Tibial artery (tissue), 4 donors: ENCODE measurements at regions not wholly inside any gene's neighbourhood (a gene's known extent, or its start where the extent isn't known, plus 50 kb on each side); places are given as distances from the start of the nearest gene placed in this dataset.
"Not testable (repeated sequence)": the region's sequence is repeated elsewhere in the genome, so short reads cannot be mapped to it uniquely, and the experiment has no call there.

Source experiments
- DNase-seq, 2 donors: peaks; one replicate each; pipeline ENCODE4 v3.0.0-alpha.2; 2019
- H3K27ac ChIP-seq, 2 donors: fragments of 200-600 bp; sonication (generic) in 1 of 2; 1 replicate in 1 of 2; 2 replicates in 1 of 2; pipeline ENCODE4 v1.5.1; 2018 to 2019; ENCODE audit warnings: mild to moderate bottlenecking in 1 of 2
- H3K27me3 ChIP-seq, 2 donors: fragments of 200-600 bp; sonication (generic) in 1 of 2; one replicate each; pipeline versions ENCODE4 v1.5.1 to v1.6.0; 2016 to 2019
- H3K36me3 ChIP-seq, 3 donors: fragments of 200-600 bp; sonication (generic) in 2 of 3; one replicate each; pipeline ENCODE4 v1.5.1; 2016 to 2019; ENCODE audit warnings: mild to moderate bottlenecking in 2 of 3
- H3K4me1 ChIP-seq, 4 donors: fragments of 200-600 bp; sonication (generic) in 2 of 4; 1 replicate in 3 of 4; 2 replicates in 1 of 4; pipeline ENCODE4 v1.5.1; 2016 to 2019
- H3K4me3 ChIP-seq, 2 donors: fragments of 200-600 bp; sonication (generic) in 1 of 2; 1 replicate in 1 of 2; 2 replicates in 1 of 2; pipeline ENCODE4 v1.5.1; 2018 to 2019; ENCODE audit warnings: mild to moderate bottlenecking in 2 of 2
- H3K9me3 ChIP-seq, 3 donors: fragments of 200-600 bp; sonication (generic) in 1 of 3; one replicate each; pipeline ENCODE4 v1.5.1; 2016 to 2019
- intact Hi-C: fragments of 100-400 bp; cut with DNase I; formaldehyde crosslinking; loops from one replicate; pipeline ENCODE4 v1.15.0; 2023; ENCODE audit warnings: low total_unique reads
- TF ChIP-seq, protein P1 (sequence below), 2 experiments: fragments of 200-600 bp in 1 of 2; fragments of 450-650 bp in 1 of 2; IDR thresholded peaks; one replicate each; pipeline ENCODE4 v1.5.1; 2017 to 2019; ENCODE audit warnings: antibody characterized with exemption in 2 of 2, mild to moderate bottlenecking in 1 of 2, moderate library complexity in 1 of 2

DNA sequence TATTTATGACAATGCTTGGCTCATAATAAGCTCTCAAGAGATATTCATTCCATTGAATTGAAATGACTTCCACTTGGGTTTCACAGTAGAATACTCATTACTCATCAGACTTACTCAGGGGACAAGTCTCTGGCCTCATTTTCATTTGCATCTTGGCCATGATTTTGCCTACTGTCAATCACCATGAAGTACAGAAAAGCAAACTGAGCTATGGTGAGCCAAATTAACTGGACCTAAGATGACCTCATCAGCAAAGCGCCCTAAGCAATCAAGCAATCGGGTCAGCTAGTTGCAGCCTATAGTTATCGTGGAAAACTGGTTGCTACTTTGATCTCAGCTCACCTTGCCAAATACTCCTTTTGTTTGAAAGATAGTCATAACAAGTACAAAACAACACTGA is 494.7 kb upstream of the SLC35B3 start:
- no peaks in the 10 kb centered on the region for H3K9me3 ChIP-seq
- H3K27ac ChIP-seq, result no peak overlapping the region
- intact Hi-C loops, result loop anchor here (2.0 kb wide), 1 partner anchor 51 kb away; no protein-coding TSS in a partner anchor
- H3K4me3 ChIP-seq, result no peak overlapping the region
- H3K36me3 ChIP-seq, result no peaks in the 10 kb centered on the region
- TF ChIP-seq, protein P1, sequence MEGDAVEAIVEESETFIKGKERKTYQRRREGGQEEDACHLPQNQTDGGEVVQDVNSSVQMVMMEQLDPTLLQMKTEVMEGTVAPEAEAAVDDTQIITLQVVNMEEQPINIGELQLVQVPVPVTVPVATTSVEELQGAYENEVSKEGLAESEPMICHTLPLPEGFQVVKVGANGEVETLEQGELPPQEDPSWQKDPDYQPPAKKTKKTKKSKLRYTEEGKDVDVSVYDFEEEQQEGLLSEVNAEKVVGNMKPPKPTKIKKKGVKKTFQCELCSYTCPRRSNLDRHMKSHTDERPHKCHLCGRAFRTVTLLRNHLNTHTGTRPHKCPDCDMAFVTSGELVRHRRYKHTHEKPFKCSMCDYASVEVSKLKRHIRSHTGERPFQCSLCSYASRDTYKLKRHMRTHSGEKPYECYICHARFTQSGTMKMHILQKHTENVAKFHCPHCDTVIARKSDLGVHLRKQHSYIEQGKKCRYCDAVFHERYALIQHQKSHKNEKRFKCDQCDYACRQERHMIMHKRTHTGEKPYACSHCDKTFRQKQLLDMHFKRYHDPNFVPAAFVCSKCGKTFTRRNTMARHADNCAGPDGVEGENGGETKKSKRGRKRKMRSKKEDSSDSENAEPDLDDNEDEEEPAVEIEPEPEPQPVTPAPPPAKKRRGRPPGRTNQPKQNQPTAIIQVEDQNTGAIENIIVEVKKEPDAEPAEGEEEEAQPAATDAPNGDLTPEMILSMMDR (IDR thresholded peaks at IDR 0.05), result no peak
- H3K27me3 ChIP-seq, result no peaks in the 10 kb centered on the region
- DNase-seq, result no peak
- no peaks in the 10 kb centered on the region for H3K4me1 ChIP-seq

- intact Hi-C loops, H3K36me3 ChIP-seq, H3K4me3 ChIP-seq, DNase-seq, H3K9me3 ChIP-seq, H3K4me1 ChIP-seq, H3K27ac ChIP-seq, H3K27me3 ChIP-seq: not testable (repeated sequence)
Observed at GRCh38 chr6:8920244-8920643, 484.9 kb upstream of the SLC35B3 start.

- Histone ChIP-seq H3K27me3 (no peaks in the 10 kb centered on the region), H3K36me3 (no peaks in the 10 kb centered on the region), H3K4me1 (no peaks in the 10 kb centered on the region), H3K4me3 (no peak overlapping the region), H3K27ac (no peak overlapping the region), H3K9me3 (peaks cover 0 to 4% (median 3%) of the 10 kb centered on the region in 3 donors)
- TF ChIP-seq, protein P1 (IDR thresholded peaks at IDR 0.05), result no peak
- intact Hi-C loops, result no loop called here
- no peak for DNase-seq
Observed at GRCh38 chr6:8918196-8918595, 482.9 kb upstream of the SLC35B3 start.

DNA sequence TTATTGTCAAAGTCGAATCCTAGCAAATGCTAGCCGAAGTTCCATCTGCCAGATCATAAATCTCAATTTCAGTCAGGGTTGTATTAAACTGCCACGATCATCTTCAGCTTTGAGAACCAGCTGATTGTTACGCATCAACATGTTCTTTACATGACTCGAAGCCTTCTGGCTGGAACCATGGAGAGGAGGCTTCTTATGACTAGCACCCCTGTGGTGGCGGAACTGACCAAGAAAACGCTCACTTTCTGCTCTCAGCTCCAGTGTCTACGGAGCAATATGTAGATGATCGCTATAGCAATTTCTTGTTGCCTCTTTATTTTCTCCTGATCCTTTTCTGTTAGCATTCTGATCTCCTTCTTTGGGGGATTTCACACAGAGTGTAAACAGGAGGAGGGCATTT is 479.4 kb upstream of the SLC35B3 start:
- Histone ChIP-seq H3K27ac (no peak overlapping the region), H3K36me3 (no peaks in the 10 kb centered on the region), H3K4me3 (no peak overlapping the region), H3K27me3 (no peaks in the 10 kb centered on the region), H3K9me3 (peaks cover 0 to 4% (median 0%) of the 10 kb centered on the region in 3 donors), H3K4me1 (no peaks in the 10 kb centered on the region)
- TF ChIP-seq, protein P1 (IDR thresholded peaks at IDR 0.05), result no peak
- DNase-seq, result no peak
- intact Hi-C loops, result no loop called here

GRCh38 chr6:8908638-8909037 is 473.3 kb upstream of the SLC35B3 start:
- Histone ChIP-seq H3K9me3 (no peaks in the 10 kb centered on the region), H3K27me3 (no peaks in the 10 kb centered on the region), H3K27ac (no peak overlapping the region), H3K36me3 (no peaks in the 10 kb centered on the region), H3K4me3 (no peak overlapping the region), H3K4me1 (no peaks in the 10 kb centered on the region)
- TF ChIP-seq, protein P1 (IDR thresholded peaks at IDR 0.05), result no peak
- no peak for DNase-seq
- intact Hi-C loops, result no loop called here

DNA sequence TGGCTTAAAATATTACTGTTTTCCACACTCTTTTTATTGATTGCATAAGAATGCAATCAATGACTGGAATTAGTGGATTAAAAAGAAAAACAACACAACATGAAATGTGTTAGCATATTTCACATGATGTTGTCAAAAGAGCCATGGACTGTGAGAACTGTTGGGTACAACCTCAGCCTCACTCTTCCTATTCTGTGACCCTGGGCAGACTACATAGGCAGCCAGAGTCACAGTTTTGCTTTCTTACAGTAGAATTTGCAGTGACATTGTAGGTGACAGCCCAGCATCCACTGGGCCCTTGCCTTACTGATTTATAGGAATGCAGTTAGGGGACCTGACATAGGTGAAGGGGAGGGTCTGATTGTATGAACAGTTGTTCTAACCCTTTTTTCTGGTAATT is 471.4 kb upstream of the SLC35B3 start:
- Histone ChIP-seq H3K27me3 (no peaks in the 10 kb centered on the region), H3K4me1 (no peaks in the 10 kb centered on the region), H3K9me3 (no peaks in the 10 kb centered on the region), H3K36me3 (no peaks in the 10 kb centered on the region), H3K27ac (no peak overlapping the region), H3K4me3 (no peak overlapping the region)
- intact Hi-C loops, result no loop called here
- DNase-seq, result no peak
- TF ChIP-seq, protein P1 (IDR thresholded peaks at IDR 0.05), result no peak
